GM12891 (cell line): ENCODE measurements at regions not wholly inside any gene's neighbourhood (a gene's known extent, or its start where the extent isn't known, plus 50 kb on each side); places are given as distances from the start of the nearest gene placed in this dataset.

ENCODE experiments used
- PAX5 ChIP-seq: IDR thresholded peaks from 2 replicates; pipeline ENCODE4 v1.6.1; 2011; ENCODE audit warnings: low read length, moderate library complexity, mild to moderate bottlenecking; ENCODE audit not compliant: insufficient read depth, severe bottlenecking
- POLR2A ChIP-seq: IDR thresholded peaks from 2 replicates; pipeline ENCODE4 v1.6.1; 2011; ENCODE audit warnings: low read depth, low read length, control low read depth
- POLR2AphosphoS5 ChIP-seq: IDR thresholded peaks from 2 replicates; pipeline ENCODE4 v1.6.1; 2011; ENCODE audit warnings: low read depth, low read length, control low read depth
- SPI1 ChIP-seq: IDR thresholded peaks from 2 replicates; pipeline ENCODE4 v1.6.1; 2011; ENCODE audit warnings: low read depth, low read length, control low read depth
- TAF1 ChIP-seq: IDR thresholded peaks from 2 replicates; pipeline ENCODE4 v1.6.1; 2011; ENCODE audit warnings: low read depth, low read length, control low read depth

- no peak for TF ChIP-seq POLR2AphosphoS5
- TF ChIP-seq TAF1, result no peak
- TF ChIP-seq POLR2A, result no peak
- TF ChIP-seq PAX5, result no peak
- no peak for TF ChIP-seq SPI1
These were observed 69.7 kb upstream of the BHLHE23 start for GRCh38 chr20:63076421-63076820.
